ENCODE measurements at regions not wholly inside any gene's neighbourhood (a gene's known extent, or its start where the extent isn't known, plus 50 kb on each side); places are given as distances from the start of the nearest gene placed in this dataset.

- no peak for TF ChIP-seq POLR2A (IDR thresholded peaks at IDR 0.05)
- TF ChIP-seq CTCF (IDR thresholded peaks at IDR 0.05): no peak
These were observed 416.6 kb downstream of the KIF4B start for GRCh38 chr5:155430192-155430591.
